Testis (tissue), 2 donors: ENCODE measurements at regions not wholly inside any gene's neighbourhood (a gene's known extent, or its start where the extent isn't known, plus 50 kb on each side); places are given as distances from the start of the nearest gene placed in this dataset.
"Not testable (repeated sequence)": the region's sequence is repeated elsewhere in the genome, so short reads cannot be mapped to it uniquely, and the experiment has no call there.

Experiments used
- POLR2A ChIP-seq: fragments of 450-650 bp; IDR thresholded peaks from one replicate; pipeline ENCODE4 v1.6.1; 2017; ENCODE audit warnings: antibody characterized with exemption, mild to moderate bottlenecking, moderate library complexity
- TF ChIP-seq, protein P1 (sequence below), 3 experiments: fragments of 450-650 bp in 2 of 3; fragments of 200-600 bp in 1 of 3; sonication (generic) in 1 of 3; IDR thresholded peaks; one replicate each; pipeline ENCODE4 v1.5.1; 2016 to 2019; ENCODE audit warnings: antibody characterized with exemption in 3 of 3, mild to moderate bottlenecking in 2 of 3, moderate library complexity in 1 of 3

DNA sequence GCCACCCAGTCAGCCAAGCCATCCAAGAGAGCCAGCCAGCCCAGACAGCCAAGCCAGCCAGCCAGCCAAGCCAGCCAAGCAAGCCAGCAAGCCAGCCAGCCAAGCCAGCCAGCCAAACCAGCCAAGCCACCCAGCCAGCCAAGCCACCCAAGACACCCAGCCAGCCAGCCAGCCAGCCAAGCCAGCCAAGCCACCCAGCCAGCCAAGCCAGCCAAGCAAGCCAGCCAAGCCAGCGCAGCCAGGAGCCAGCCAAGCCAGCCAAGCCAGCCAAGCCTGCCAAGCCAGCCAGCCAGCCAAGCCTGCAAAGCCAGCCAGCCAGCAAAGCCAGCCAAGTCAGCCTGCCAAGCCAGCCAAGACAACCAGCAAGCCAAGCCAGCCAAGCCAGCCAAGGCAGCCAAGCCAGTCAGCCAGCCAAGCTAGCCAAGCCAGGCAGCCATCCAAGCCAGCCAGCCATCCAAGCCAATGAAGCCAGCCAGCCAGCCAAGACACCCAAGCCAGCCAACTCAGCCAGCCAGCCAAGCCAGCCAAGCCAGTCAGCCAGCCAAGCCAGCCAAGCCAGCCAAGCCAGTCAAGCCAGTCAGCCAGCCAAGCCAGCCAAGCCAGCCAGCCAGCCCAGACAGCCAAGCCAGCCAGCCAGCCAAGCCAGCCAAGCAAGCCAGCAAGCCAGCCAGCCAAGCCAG is 332.2 kb upstream of the PLGLB2 start:
- TF ChIP-seq POLR2A = not testable (repeated sequence)
- TF ChIP-seq, protein P1, sequence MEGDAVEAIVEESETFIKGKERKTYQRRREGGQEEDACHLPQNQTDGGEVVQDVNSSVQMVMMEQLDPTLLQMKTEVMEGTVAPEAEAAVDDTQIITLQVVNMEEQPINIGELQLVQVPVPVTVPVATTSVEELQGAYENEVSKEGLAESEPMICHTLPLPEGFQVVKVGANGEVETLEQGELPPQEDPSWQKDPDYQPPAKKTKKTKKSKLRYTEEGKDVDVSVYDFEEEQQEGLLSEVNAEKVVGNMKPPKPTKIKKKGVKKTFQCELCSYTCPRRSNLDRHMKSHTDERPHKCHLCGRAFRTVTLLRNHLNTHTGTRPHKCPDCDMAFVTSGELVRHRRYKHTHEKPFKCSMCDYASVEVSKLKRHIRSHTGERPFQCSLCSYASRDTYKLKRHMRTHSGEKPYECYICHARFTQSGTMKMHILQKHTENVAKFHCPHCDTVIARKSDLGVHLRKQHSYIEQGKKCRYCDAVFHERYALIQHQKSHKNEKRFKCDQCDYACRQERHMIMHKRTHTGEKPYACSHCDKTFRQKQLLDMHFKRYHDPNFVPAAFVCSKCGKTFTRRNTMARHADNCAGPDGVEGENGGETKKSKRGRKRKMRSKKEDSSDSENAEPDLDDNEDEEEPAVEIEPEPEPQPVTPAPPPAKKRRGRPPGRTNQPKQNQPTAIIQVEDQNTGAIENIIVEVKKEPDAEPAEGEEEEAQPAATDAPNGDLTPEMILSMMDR (IDR thresholded peaks at IDR 0.05) = not testable (repeated sequence)
